Smooth muscle cell (in vitro differentiated cells): ENCODE measurements at regions not wholly inside any gene's neighbourhood (a gene's known extent, or its start where the extent isn't known, plus 50 kb on each side); places are given as distances from the start of the nearest gene placed in this dataset.
"Not testable (repeated sequence)": the region's sequence is repeated elsewhere in the genome, so short reads cannot be mapped to it uniquely, and the experiment has no call there.

Experiments used
- DNase-seq: peaks from one replicate; lab custom pipeline; 2025; ENCODE audit not compliant: unreplicated experiment; lab: John Stamatoyannopoulos, UW
- H2AFZ ChIP-seq: fragments of 200-600 bp; sonication (generic); 2 replicates; pipeline ENCODE4 v1.6.0; 2016; ENCODE audit warnings: antibody characterized with exemption, low read depth, mild to moderate bottlenecking
- H3F3A ChIP-seq: fragments of 200-600 bp; sonication (generic); 2 replicates; pipeline ENCODE4 v1.6.0; 2017; ENCODE audit warnings: antibody characterized with exemption, low read depth
- H3K27ac ChIP-seq: fragments of 200-600 bp; sonication (generic); 2 replicates; pipeline ENCODE4 v1.5.1; 2016; ENCODE audit warnings: low read depth, mild to moderate bottlenecking
- H3K27me3 ChIP-seq: fragments of 200-600 bp; sonication (generic); 2 replicates; pipeline ENCODE4 v1.6.1; 2016; ENCODE audit warnings: low read depth, mild to moderate bottlenecking
- H3K36me3 ChIP-seq: fragments of 200-600 bp; sonication (generic); 2 replicates; pipeline ENCODE4 v1.5.1; 2016; ENCODE audit warnings: low read depth
- H3K4me1 ChIP-seq: fragments of 200-600 bp; sonication (generic); 2 replicates; pipeline ENCODE4 v1.5.1; 2016; ENCODE audit warnings: low read depth
- H3K4me2 ChIP-seq: fragments of 200-600 bp; sonication (generic); 2 replicates; pipeline ENCODE4 v1.6.0; 2016; ENCODE audit warnings: mild to moderate bottlenecking
- H3K4me3 ChIP-seq: fragments of 200-600 bp; sonication (generic); 2 replicates; pipeline ENCODE4 v1.5.1; 2016; ENCODE audit warnings: mild to moderate bottlenecking
- H3K79me2 ChIP-seq: fragments of 200-600 bp; sonication (generic); 2 replicates; pipeline ENCODE4 v1.6.0; 2016; ENCODE audit warnings: low read depth, mild to moderate bottlenecking
- H3K9ac ChIP-seq: fragments of 200-600 bp; sonication (generic); 2 replicates; pipeline ENCODE4 v1.6.0; 2016; ENCODE audit warnings: low read depth
- H3K9me3 ChIP-seq: fragments of 200-600 bp; sonication (generic); replicated peaks from 2 replicates; pipeline ENCODE4 v1.5.1; 2016; ENCODE audit warnings: low read depth
- H4K20me1 ChIP-seq: fragments of 200-600 bp; sonication (generic); 2 replicates; pipeline ENCODE4 v1.6.0; 2016; ENCODE audit warnings: low read depth
- WGBS: methylation state at CpG from one replicate; pipeline ENCODE4 v1.1.7; 2016; ENCODE audit warnings: low lambda C conversion rate; 5-methylcytosine and 5-hydroxymethylcytosine counted together
- TF ChIP-seq, protein P1 (sequence below): fragments of 200-600 bp; sonication (generic); IDR thresholded peaks from 2 replicates; pipeline ENCODE4 v1.5.1; 2017; ENCODE audit warnings: borderline replicate concordance, mild to moderate bottlenecking, antibody characterized with exemption; ENCODE audit not compliant: insufficient read depth, poor library complexity, severe bottlenecking

DNA sequence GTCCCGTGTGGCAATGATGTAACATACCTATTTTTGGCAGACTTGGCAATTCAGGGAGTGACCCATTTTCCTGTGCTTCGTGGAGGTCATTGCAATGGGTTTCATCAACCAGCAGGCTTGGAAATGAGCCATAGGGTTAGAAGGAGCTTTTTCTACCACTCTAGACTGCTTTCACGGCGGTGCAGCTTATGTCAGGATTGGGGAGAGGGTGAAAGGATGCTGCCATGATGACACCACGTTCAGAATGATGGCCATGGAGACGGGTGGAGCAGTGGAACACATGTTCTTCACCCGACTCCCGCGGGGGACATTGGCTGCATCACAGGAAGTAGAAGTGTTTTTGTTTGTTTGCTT lies 220.2 kb downstream of the EMX2 start:
- no peak for DNase-seq
- Histone ChIP-seq H3K9me3 (no peaks in the 10 kb centered on the region), H3K4me2 (no peak overlapping the region), H2AFZ (no peak overlapping the region), H4K20me1 (no peaks in the 10 kb centered on the region), H3K79me2 (no peaks in the 10 kb centered on the region), H3F3A (no peaks in the 10 kb centered on the region), H3K27me3 (peaks cover 48% of the 10 kb centered on the region), H3K4me3 (no peak overlapping the region), H3K9ac (no peak overlapping the region), H3K27ac (no peak overlapping the region), H3K4me1 (no peaks in the 10 kb centered on the region), H3K36me3 (no peaks in the 10 kb centered on the region)
- TF ChIP-seq, protein P1, sequence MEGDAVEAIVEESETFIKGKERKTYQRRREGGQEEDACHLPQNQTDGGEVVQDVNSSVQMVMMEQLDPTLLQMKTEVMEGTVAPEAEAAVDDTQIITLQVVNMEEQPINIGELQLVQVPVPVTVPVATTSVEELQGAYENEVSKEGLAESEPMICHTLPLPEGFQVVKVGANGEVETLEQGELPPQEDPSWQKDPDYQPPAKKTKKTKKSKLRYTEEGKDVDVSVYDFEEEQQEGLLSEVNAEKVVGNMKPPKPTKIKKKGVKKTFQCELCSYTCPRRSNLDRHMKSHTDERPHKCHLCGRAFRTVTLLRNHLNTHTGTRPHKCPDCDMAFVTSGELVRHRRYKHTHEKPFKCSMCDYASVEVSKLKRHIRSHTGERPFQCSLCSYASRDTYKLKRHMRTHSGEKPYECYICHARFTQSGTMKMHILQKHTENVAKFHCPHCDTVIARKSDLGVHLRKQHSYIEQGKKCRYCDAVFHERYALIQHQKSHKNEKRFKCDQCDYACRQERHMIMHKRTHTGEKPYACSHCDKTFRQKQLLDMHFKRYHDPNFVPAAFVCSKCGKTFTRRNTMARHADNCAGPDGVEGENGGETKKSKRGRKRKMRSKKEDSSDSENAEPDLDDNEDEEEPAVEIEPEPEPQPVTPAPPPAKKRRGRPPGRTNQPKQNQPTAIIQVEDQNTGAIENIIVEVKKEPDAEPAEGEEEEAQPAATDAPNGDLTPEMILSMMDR, result no peak
- WGBS, result 83% methylated on average over 9 of the region's 9 CpGs

DNA sequence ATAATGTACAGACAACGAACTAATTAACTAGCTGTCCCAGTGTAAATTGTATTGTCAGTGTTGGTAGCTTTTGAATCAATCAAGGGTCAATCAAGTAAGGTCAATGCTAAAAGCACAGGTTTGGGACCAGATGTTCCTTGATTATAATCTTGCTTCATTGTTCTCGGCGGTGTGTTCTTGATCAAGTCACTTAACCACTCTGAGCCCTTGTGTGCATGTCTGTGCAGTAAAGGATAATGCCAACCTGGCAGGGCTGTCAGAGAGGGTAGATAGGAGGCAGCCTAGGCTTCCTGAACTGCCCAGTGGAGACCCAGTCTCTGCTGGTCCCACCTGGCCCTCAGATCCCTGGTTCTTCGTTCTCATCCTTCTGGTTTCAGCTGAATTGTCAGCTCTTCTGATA lies 221.0 kb downstream of the EMX2 start:
- Histone ChIP-seq H3K4me2 (no peak overlapping the region), H3K27ac (no peak overlapping the region), H3K36me3 (no peaks in the 10 kb centered on the region), H4K20me1 (no peaks in the 10 kb centered on the region), H3K9me3 (no peaks in the 10 kb centered on the region), H3K4me3 (no peak overlapping the region), H3K9ac (no peak overlapping the region), H3F3A (no peaks in the 10 kb centered on the region), H2AFZ (no peak overlapping the region), H3K27me3 (peaks cover 48% of the 10 kb centered on the region), H3K4me1 (no peaks in the 10 kb centered on the region), H3K79me2 (no peaks in the 10 kb centered on the region)
- TF ChIP-seq, protein P1, result no peak
- WGBS, result 86% methylated on average over 4 of the region's 4 CpGs
- no peak for DNase-seq

DNA sequence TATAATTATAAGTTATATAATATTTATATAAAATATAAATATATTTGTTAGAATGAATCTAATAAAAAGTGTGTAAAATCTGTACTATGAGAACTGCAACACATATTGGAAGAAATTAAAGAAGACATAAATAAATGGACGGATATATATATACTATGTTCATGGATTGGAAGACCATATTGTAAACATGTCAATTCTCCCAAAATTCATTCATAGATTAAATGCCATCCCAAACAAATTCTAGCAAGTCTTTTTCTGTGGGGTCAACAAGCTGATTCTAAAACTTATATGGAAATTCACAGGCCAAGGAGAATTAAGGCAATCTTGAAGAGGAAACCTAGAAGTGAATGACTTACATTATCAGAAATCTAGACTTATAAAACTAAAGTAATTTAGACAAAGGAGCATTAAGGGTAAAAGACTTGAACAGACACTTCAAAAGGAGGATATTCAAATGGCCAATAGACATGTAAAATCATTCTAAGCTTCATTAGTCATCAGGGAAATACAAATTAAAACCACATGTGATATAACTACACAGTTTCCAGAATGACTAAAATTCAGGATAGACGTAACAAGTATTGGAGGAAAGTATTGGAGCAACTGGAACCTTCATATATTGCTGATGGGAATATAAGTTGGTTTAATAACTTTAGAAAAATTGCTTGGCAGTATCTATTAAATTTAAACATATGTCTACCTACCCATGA lies 225.9 kb downstream of the EMX2 start:
- no peak for DNase-seq
- WGBS, result 82% methylated on average over 2 of the region's 2 CpGs
- Histone ChIP-seq H4K20me1 (no peaks in the 10 kb centered on the region), H3K27ac (no peak overlapping the region), H3K4me3 (no peak overlapping the region), H3K9me3 (no peaks in the 10 kb centered on the region), H3K36me3 (no peaks in the 10 kb centered on the region), H2AFZ (no peak overlapping the region), H3K9ac (no peak overlapping the region), H3F3A (no peaks in the 10 kb centered on the region), H3K27me3 (peaks cover 32% of the 10 kb centered on the region), H3K79me2 (no peaks in the 10 kb centered on the region), H3K4me2 (no peak overlapping the region), H3K4me1 (no peaks in the 10 kb centered on the region)
- TF ChIP-seq, protein P1, result no peak

DNA sequence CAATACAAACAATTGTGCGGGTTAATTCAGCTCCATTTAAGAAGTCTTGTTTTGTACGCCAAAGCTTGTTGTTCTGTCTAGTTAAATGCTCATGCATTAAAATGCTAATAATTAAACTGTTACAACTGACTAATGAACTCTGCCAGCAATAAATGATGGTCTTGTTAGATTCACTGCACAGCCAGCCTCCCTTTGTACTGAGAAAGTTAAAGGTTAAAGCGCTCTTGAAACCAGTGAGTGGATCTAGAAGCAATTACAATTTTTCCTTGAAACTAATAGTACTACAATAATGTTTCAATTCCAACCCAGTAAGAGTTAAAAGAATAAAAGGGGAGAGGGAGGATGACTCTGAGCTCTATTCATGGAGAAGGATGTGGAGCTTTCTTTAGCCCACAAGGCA lies 233.0 kb downstream of the EMX2 start:
- H3K9me3 ChIP-seq, result no peaks in the 10 kb centered on the region
- H3K27ac ChIP-seq, result no peak overlapping the region
- H4K20me1 ChIP-seq, result no peaks in the 10 kb centered on the region
- H2AFZ ChIP-seq, result no peak overlapping the region
- no peak overlapping the region for H3K9ac ChIP-seq
- DNase-seq, result no peak
- H3K4me3 ChIP-seq, result no peak overlapping the region
- no peaks in the 10 kb centered on the region for H3K79me2 ChIP-seq
- 96% methylated on average over 3 of the region's 3 CpGs for WGBS
- H3K27me3 ChIP-seq, result peaks cover 35% of the 10 kb centered on the region
- H3K4me1 ChIP-seq, result no peaks in the 10 kb centered on the region
- TF ChIP-seq, protein P1, result no peak
- no peak overlapping the region for H3K4me2 ChIP-seq
- H3K36me3 ChIP-seq, result no peaks in the 10 kb centered on the region
- H3F3A ChIP-seq, result no peaks in the 10 kb centered on the region

DNA sequence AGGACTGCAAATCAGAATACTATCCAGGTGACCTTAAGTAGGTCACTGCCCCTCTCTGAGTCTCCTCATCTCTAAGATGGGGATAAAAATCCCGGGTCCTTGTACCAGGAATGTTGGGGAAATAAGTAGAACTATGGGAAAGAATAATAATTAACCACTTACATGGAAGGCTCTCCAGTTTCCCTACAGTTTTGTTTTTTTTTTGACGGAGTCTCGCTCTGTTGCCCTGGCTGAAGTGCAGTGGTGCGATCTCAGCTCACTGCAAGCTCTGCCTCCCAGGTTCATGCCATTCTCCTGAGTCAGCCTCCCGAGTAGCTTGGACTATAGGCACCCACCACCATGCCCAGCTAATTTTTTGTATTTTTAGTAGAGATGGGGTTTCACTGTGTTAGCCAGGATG lies 234.7 kb downstream of the EMX2 start:
- H3K36me3 ChIP-seq, H3K9ac ChIP-seq, H3F3A ChIP-seq, H3K4me2 ChIP-seq, H3K4me3 ChIP-seq, H2AFZ ChIP-seq, H3K9me3 ChIP-seq, DNase-seq, H4K20me1 ChIP-seq, H3K27ac ChIP-seq, H3K79me2 ChIP-seq, H3K4me1 ChIP-seq: not testable (repeated sequence)
- peaks cover 36% of the 10 kb centered on the region for H3K27me3 ChIP-seq
- 81% methylated on average over 5 of the region's 5 CpGs for WGBS
